Upper lobe of left lung (tissue), 6 donors: ENCODE measurements at regions not wholly inside any gene's neighbourhood (a gene's known extent, or its start where the extent isn't known, plus 50 kb on each side); places are given as distances from the start of the nearest gene placed in this dataset.

Experiments
- ATAC-seq, 2 donors: fragments of 200-7000 bp; cut with Tn5 transposase; one replicate each; pipeline ENCODE4 v1.9.1; 2022; ENCODE audit warnings: mild to moderate bottlenecking in 2 of 2, moderate library complexity in 2 of 2; ENCODE audit not compliant: low FRiP score in 2 of 2
- DNase-seq, 2 donors: peaks; one replicate each; pipeline ENCODE4 v3.0.0-alpha.2; 2019 to 2020
- H3K27ac ChIP-seq, 4 donors: fragments of 200-600 bp; sonication (generic); one replicate each; pipeline ENCODE4 v1.5.1; 2016 to 2019
- H3K27me3 ChIP-seq, 4 donors: fragments of 200-600 bp; sonication (generic); one replicate each; pipeline ENCODE4 v1.5.1; 2017 to 2019
- H3K36me3 ChIP-seq, 4 donors: fragments of 200-600 bp; sonication (generic); one replicate each; pipeline ENCODE4 v1.5.1; 2016 to 2019
- H3K4me1 ChIP-seq, 4 donors: fragments of 200-600 bp; sonication (generic); one replicate each; pipeline ENCODE4 v1.5.1; 2018 to 2019
- H3K4me3 ChIP-seq, 4 donors: fragments of 200-600 bp; sonication (generic); one replicate each; pipeline ENCODE4 v1.5.1; 2017 to 2019; ENCODE audit warnings: mild to moderate bottlenecking in 2 of 4, moderate library complexity in 1 of 4
- H3K9me3 ChIP-seq, 4 donors: fragments of 200-600 bp; sonication (generic); one replicate each; pipeline ENCODE4 v1.5.1; 2018 to 2019
- EP300 ChIP-seq, 4 donors: sonication (generic); formaldehyde crosslinking; IDR thresholded peaks; one replicate each; pipeline ENCODE4 v1.5.1; 2017; ENCODE audit warnings: antibody characterized with exemption in 4 of 4, control low read depth in 2 of 4
- POLR2A ChIP-seq, 4 donors: fragments of 450-650 bp; IDR thresholded peaks; one replicate each; pipeline ENCODE4 v1.5.1; 2016 to 2017; ENCODE audit warnings: antibody characterized with exemption in 4 of 4, mild to moderate bottlenecking in 2 of 4
- POLR2AphosphoS5 ChIP-seq, 2 donors: sonication (generic); formaldehyde crosslinking; IDR thresholded peaks; one replicate each; pipeline ENCODE4 v1.5.1; 2017; ENCODE audit warnings: antibody characterized with exemption in 2 of 2
- WGBS, 2 donors: methylation state at CpG; one replicate each; pipeline ENCODE4 v1.1.5; 2017 to 2018; 5-methylcytosine and 5-hydroxymethylcytosine counted together
- TF ChIP-seq, protein P1 (sequence below), 6 experiments: fragments of 450-650 bp in 4 of 6; fragments of 200-600 bp in 2 of 6; sonication (generic) in 2 of 6; IDR thresholded peaks; one replicate each; pipeline ENCODE4 v1.5.1; 2016 to 2019; ENCODE audit warnings: antibody characterized with exemption in 6 of 6
- donor health status: DM: no; HTN: no; CAD: no; lungs with moderate emphysema.
- donor health status: DM: no; HTN: yes; CAD: no; lungs with severe emphysema.

DNA sequence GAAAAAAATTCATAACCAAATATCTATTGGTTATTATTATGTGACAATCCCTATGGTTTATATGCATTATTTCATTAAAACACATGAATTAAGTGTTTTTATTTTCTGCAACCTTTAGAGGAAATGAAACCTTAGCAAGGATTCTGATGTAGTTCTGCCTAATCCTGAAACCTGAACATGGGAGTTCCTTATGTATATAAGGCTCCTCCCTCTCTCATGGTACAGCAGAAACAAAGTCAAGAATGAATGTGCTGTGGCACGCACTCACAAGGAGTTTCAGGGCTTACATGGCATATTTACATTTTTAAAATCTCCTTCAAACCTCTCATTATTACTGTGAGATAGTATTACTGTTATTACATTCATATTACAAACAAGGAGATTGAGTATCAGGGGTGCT lies 426.4 kb upstream of the CITED2 start:
- Histone ChIP-seq H3K27ac (no peak overlapping the region), H3K4me1 (no peaks in the 10 kb centered on the region), H3K27me3 (no peaks in the 10 kb centered on the region), H3K36me3 (no peaks in the 10 kb centered on the region), H3K9me3 (peaks cover 0 to 6% (median 0%) of the 10 kb centered on the region in 4 donors), H3K4me3 (no peak overlapping the region)
- ATAC-seq (no peak), DNase-seq (no peak)
- TF ChIP-seq, protein P1, sequence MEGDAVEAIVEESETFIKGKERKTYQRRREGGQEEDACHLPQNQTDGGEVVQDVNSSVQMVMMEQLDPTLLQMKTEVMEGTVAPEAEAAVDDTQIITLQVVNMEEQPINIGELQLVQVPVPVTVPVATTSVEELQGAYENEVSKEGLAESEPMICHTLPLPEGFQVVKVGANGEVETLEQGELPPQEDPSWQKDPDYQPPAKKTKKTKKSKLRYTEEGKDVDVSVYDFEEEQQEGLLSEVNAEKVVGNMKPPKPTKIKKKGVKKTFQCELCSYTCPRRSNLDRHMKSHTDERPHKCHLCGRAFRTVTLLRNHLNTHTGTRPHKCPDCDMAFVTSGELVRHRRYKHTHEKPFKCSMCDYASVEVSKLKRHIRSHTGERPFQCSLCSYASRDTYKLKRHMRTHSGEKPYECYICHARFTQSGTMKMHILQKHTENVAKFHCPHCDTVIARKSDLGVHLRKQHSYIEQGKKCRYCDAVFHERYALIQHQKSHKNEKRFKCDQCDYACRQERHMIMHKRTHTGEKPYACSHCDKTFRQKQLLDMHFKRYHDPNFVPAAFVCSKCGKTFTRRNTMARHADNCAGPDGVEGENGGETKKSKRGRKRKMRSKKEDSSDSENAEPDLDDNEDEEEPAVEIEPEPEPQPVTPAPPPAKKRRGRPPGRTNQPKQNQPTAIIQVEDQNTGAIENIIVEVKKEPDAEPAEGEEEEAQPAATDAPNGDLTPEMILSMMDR (IDR thresholded peaks at IDR 0.05) = no peak
- TF ChIP-seq POLR2AphosphoS5 (IDR thresholded peaks at IDR 0.05) (no peak), EP300 (IDR thresholded peaks at IDR 0.05) (no peak), POLR2A (IDR thresholded peaks at IDR 0.05) (no peak)
- WGBS, 2 donors = 50 to 78% methylated on average over 1 of the region's 1 CpG

DNA sequence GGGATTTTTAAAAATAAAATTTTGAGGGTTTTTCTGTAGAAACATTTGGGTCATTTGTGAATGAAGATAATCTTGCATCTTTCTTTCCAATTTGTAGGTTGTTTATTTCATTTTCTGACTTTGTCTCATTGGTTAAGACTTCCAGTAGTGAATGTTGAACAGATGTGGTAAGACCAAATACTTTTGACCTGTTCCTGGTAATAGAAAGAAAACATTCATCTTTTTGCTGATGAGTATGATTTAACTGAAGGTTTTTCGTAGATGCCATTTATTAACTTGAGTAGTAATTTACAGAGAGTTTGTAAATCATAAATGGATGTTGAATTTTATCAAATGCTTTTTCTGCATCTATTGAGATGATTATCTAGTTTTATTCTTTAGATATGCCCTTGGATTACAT lies 416.1 kb upstream of the CITED2 start:
- no peaks in the 10 kb centered on the region for H3K27me3 ChIP-seq
- H3K4me3 ChIP-seq = no peak overlapping the region
- DNase-seq = no peak
- 76 to 82% methylated on average over 1 of the region's 1 CpG for WGBS, 2 donors
- no peaks in the 10 kb centered on the region for H3K36me3 ChIP-seq
- no peak for ATAC-seq
- H3K4me1 ChIP-seq = no peaks in the 10 kb centered on the region
- TF ChIP-seq POLR2A (IDR thresholded peaks at IDR 0.05) = no peak
- TF ChIP-seq POLR2AphosphoS5 (IDR thresholded peaks at IDR 0.05) = no peak
- TF ChIP-seq EP300 (IDR thresholded peaks at IDR 0.05) = no peak
- TF ChIP-seq, protein P1 (IDR thresholded peaks at IDR 0.05) = no peak
- H3K9me3 ChIP-seq = no peaks in the 10 kb centered on the region
- no peak overlapping the region for H3K27ac ChIP-seq

DNA sequence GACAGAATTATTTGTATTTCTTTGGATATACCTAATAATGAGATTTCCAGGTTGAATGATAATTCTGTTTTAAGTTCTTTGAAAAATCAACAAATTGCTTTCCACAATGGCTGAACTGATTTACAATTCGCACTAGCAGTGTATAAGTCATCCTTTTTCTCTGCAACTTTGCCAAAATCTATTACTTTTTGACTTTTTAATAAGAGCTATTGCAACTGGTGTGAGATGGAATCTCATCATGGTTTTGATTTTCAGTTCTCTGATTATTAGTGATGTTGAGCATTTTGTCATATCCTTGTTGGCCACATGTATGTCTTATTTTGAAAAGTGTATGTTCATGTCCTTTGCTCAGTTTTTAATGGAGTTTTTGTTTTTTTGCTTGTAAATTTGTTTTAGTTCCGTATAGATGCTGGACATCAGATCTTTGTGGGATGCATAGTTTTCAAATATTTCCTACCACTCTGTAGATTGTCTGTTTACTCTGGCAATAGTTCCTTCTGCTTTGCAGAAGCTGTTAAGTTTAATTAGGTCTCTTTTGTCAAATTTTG lies 409.8 kb upstream of the CITED2 start:
- Histone ChIP-seq H3K27ac (no peak overlapping the region), H3K4me1 (no peaks in the 10 kb centered on the region), H3K27me3 (no peaks in the 10 kb centered on the region), H3K4me3 (no peak overlapping the region), H3K9me3 (peaks cover 0 to 3% (median 0%) of the 10 kb centered on the region in 4 donors), H3K36me3 (no peaks in the 10 kb centered on the region)
- 93 to 95% methylated on average over 2 of the region's 2 CpGs for WGBS, 2 donors
- TF ChIP-seq POLR2A (IDR thresholded peaks at IDR 0.05) = no peak
- no peak for TF ChIP-seq POLR2AphosphoS5 (IDR thresholded peaks at IDR 0.05)
- no peak for TF ChIP-seq EP300 (IDR thresholded peaks at IDR 0.05)
- TF ChIP-seq, protein P1 (IDR thresholded peaks at IDR 0.05) = no peak
- no peak for DNase-seq
- no peak for ATAC-seq

DNA sequence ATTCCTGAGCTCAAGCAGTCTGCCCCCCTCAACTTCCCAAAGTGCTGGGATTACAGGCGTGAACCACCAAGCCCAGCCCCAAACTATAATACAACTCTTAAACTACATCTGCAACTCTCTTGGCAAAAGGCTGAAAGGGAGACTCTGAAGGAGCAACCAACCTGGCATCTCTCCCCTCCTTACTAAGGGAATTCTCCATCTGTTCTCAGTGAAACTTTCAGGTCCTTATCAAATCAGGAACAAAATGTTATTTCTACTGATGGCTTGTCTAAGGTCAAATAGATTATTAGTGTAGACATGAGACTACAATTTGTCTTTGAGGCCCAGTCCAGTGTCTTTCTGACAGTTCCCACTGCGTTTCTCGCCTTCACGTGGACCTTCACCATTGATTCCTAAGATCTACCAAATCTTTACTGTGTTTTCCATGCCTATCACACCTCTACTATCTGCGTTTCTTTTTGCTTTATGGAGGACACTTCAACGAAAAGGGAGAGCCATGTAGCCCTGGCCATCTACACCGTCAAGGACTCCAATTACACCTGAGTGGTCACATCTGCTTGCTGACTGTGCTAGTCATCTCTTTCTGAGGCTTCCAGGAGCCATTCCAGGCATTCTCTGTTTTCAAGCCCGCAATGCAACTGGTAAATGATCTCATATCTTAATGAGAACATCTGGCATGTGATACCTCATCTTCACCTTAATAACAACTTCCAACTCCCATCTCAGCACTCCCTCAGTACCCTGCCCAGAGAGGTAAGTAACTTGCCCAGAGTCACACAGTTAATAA lies 405.7 kb upstream of the CITED2 start:
- H3K36me3 ChIP-seq = no peaks in the 10 kb centered on the region
- H3K4me1 ChIP-seq = no peaks in the 10 kb centered on the region
- no peak overlapping the region for H3K4me3 ChIP-seq
- H3K27ac ChIP-seq = no peak overlapping the region
- no peak for DNase-seq
- H3K9me3 ChIP-seq = peaks cover 0 to 3% (median 0%) of the 10 kb centered on the region in 4 donors
- no peak for ATAC-seq
- 85 to 91% methylated on average over 8 of the region's 8 CpGs for WGBS, 2 donors
- TF ChIP-seq EP300 (IDR thresholded peaks at IDR 0.05) (no peak), POLR2A (IDR thresholded peaks at IDR 0.05) (no peak), POLR2AphosphoS5 (IDR thresholded peaks at IDR 0.05) (no peak)
- TF ChIP-seq, protein P1 (IDR thresholded peaks at IDR 0.05) = no peak
- H3K27me3 ChIP-seq = no peaks in the 10 kb centered on the region
